SK-N-MC (cell line): ENCODE measurements at regions not wholly inside any gene's neighbourhood (a gene's known extent, or its start where the extent isn't known, plus 50 kb on each side); places are given as distances from the start of the nearest gene placed in this dataset.

Experiments
- EZH2 ChIP-seq: fragments of 200-600 bp; sonication (generic); IDR thresholded peaks from one replicate; pipeline ENCODE4 v1.6.1; 2017; ENCODE audit warnings: antibody characterized with exemption
- FOXP2 ChIP-seq: optimal IDR thresholded peaks from 2 replicates; pipeline ENCODE3; 2011; ENCODE audit warnings: mild to moderate bottlenecking, moderate library complexity; ENCODE audit not compliant: insufficient read depth; ENCODE audit errors: extremely low read length, control extremely low read depth
- POLR2AphosphoS5 ChIP-seq: IDR thresholded peaks from 2 replicates; pipeline ENCODE4 v1.6.1; 2012; ENCODE audit warnings: mild to moderate bottlenecking, low read depth, low read length, borderline replicate concordance

- TF ChIP-seq POLR2AphosphoS5 (no peak), EZH2 (no peak), FOXP2 (no peak)
Observed at GRCh38 chr2:75416420-75417342, 144.1 kb downstream of the EVA1A start.
